ENCODE measurements at regions not wholly inside any gene's neighbourhood (a gene's known extent, or its start where the extent isn't known, plus 50 kb on each side); places are given as distances from the start of the nearest gene placed in this dataset.

DNA sequence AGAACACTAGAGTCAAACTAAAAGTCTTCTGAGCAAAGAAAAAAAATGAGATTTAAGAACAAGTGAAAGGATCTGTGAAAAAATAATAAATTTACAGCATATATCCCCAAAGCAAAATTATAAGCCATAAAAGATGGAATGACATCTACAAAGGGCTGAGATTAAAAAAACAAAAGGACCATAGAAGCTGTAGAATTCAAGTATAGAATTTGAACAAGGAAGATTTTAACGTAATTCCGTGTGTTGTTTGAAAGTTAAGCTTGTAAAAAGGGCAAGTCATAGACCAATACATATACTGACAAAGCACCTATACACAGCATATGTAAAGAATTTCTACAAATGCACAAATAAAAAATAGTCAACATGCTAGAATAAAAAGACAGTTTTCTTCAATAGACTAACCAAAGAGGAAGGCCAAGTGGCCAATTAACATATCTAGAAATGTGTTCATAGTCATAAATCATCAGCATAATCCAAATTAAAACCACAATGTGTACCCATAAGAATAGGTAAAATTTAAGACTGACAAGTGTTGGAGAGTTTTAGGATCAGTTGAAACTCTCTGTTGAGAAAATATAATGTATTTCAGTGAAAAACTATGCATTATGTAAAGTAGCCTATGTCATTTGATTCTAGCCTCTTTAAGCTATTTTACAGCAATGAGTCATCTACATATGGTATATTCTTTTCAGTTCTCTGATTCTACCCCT is 674.9 kb downstream of the OLFM4 start:
- TF ChIP-seq CTCF (IDR thresholded peaks at IDR 0.05; ENCODE audit: low read depth, low read length, poor library complexity, severe bottlenecking) (no peak), EZH2phosphoT487 (IDR thresholded peaks at IDR 0.05; ENCODE audit: borderline replicate concordance, low read length) (no peak)
